Transverse colon (tissue), 4 donors: ENCODE measurements at regions not wholly inside any gene's neighbourhood (a gene's known extent, or its start where the extent isn't known, plus 50 kb on each side); places are given as distances from the start of the nearest gene placed in this dataset.

Experiments used
- DNase-seq: peaks from one replicate; pipeline ENCODE4 v3.0.0-alpha.2; 2019
- H3K27ac ChIP-seq, 4 donors: fragments of 200-600 bp; sonication (generic); 2 replicates each; pipeline ENCODE4 v1.5.1; 2016 to 2018; ENCODE audit warnings: inconsistent platforms in 4 of 4
- H3K27me3 ChIP-seq: fragments of 200-600 bp; sonication (generic); 2 replicates; pipeline ENCODE4 v1.5.1; 2017; ENCODE audit warnings: inconsistent platforms
- H3K36me3 ChIP-seq, 4 donors: fragments of 200-600 bp; sonication (generic); 2 replicates each; pipeline ENCODE4 v1.5.1; 2017 to 2019; ENCODE audit warnings: inconsistent platforms in 4 of 4
- H3K4me1 ChIP-seq, 4 donors: fragments of 200-600 bp; sonication (generic); 2 replicates each; pipeline ENCODE4 v1.5.1; 2017 to 2020; ENCODE audit warnings: inconsistent platforms in 4 of 4
- H3K4me3 ChIP-seq, 4 donors: fragments of 200-600 bp; sonication (generic); 1 replicate in 1 of 4; 2 replicates in 3 of 4; pipeline versions ENCODE4 v1.5.1 to v1.6.1; 2017 to 2019; ENCODE audit warnings: inconsistent platforms in 4 of 4
- H3K9me3 ChIP-seq, 2 donors: fragments of 200-600 bp; sonication (generic); 2 replicates each; pipeline ENCODE4 v1.5.1; 2017 to 2019; ENCODE audit warnings: inconsistent platforms in 2 of 2
- EP300 ChIP-seq: sonication (generic); formaldehyde crosslinking; IDR thresholded peaks from one replicate; pipeline ENCODE4 v1.6.1; 2017; ENCODE audit warnings: antibody characterized with exemption, low read depth
- POLR2A ChIP-seq: fragments of 450-650 bp; IDR thresholded peaks from one replicate; pipeline ENCODE4 v1.6.1; 2016; ENCODE audit warnings: antibody characterized with exemption, mild to moderate bottlenecking, moderate library complexity
- POLR2AphosphoS5 ChIP-seq, 3 donors: sonication (generic); formaldehyde crosslinking; IDR thresholded peaks; one replicate each; pipeline ENCODE4 v1.6.1; 2016; ENCODE audit warnings: antibody characterized with exemption in 3 of 3
- WGBS, 2 donors: methylation state at CpG; one replicate each; pipeline ENCODE4 v1.1.5; 2018; ENCODE audit warnings: low coverage in 1 of 2; 5-methylcytosine and 5-hydroxymethylcytosine counted together
- in situ Hi-C, 4 donors: fragments of 200-750 bp; cut with MboI; loops; one replicate each; pipeline versions ENCODE4 v1.15.0 to v1.15.1; 2017; ENCODE audit warnings: low sequenced_read_pairs in 3 of 4, low pct_ligation_motif_present in 1 of 4, low pct_unique_long_range_greater_than_20kb in 1 of 4
- intact Hi-C: fragments of 100-400 bp; cut with DNase I; formaldehyde crosslinking; loops from one replicate; pipeline ENCODE4 v1.15.1; 2023; ENCODE audit warnings: low total_unique reads
- TF ChIP-seq, protein P1 (sequence below), 5 experiments: fragments of 200-600 bp in 3 of 5; fragments of 450-650 bp in 2 of 5; sonication (generic) in 3 of 5; IDR thresholded peaks; 1 replicate in 2 of 5; 2 replicates in 3 of 5; pipeline ENCODE4 v1.5.1; 2016 to 2017; ENCODE audit warnings: antibody characterized with exemption in 5 of 5, inconsistent platforms in 3 of 5, mild to moderate bottlenecking in 2 of 5, moderate library complexity in 1 of 5

DNA sequence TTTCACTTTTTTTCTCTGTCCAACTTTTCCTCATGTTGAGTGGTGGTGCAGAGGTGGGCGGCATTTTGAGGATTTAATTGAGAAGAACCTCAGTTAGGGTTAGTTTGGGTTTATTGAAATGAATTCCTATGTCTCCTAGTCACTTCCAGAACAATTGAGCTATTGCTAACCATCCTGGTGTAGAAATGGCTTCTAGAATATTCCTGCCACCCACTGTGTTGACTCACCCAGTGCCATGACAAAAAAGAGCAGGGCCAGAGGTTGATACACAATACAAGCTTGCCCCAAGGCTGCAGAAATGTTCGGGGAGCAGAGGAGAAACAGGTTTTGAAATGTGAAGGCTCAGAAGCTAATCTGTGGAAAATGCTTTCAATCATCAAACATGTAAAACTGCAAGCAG is 167.1 kb upstream of the TRIB2 start:
- Histone ChIP-seq H3K4me3 (no peak overlapping the region), H3K36me3 (no peaks in the 10 kb centered on the region), H3K9me3 (no peaks in the 10 kb centered on the region), H3K27ac (no peak overlapping the region), H3K27me3 (no peaks in the 10 kb centered on the region), H3K4me1 (peaks cover 0 to under 1% (median 0%) of the 10 kb centered on the region in 4 donors)
- DNase-seq = no peak
- TF ChIP-seq POLR2A (no peak), POLR2AphosphoS5 (IDR thresholded peaks at IDR 0.05) (no peak)
- TF ChIP-seq, protein P1, sequence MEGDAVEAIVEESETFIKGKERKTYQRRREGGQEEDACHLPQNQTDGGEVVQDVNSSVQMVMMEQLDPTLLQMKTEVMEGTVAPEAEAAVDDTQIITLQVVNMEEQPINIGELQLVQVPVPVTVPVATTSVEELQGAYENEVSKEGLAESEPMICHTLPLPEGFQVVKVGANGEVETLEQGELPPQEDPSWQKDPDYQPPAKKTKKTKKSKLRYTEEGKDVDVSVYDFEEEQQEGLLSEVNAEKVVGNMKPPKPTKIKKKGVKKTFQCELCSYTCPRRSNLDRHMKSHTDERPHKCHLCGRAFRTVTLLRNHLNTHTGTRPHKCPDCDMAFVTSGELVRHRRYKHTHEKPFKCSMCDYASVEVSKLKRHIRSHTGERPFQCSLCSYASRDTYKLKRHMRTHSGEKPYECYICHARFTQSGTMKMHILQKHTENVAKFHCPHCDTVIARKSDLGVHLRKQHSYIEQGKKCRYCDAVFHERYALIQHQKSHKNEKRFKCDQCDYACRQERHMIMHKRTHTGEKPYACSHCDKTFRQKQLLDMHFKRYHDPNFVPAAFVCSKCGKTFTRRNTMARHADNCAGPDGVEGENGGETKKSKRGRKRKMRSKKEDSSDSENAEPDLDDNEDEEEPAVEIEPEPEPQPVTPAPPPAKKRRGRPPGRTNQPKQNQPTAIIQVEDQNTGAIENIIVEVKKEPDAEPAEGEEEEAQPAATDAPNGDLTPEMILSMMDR (IDR thresholded peaks at IDR 0.05) = no peak
- intact Hi-C loops = no loop called here
- 82 to 92% methylated on average over 2 of the region's 2 CpGs for WGBS, 2 donors
- in situ Hi-C loops = no loop called here

DNA sequence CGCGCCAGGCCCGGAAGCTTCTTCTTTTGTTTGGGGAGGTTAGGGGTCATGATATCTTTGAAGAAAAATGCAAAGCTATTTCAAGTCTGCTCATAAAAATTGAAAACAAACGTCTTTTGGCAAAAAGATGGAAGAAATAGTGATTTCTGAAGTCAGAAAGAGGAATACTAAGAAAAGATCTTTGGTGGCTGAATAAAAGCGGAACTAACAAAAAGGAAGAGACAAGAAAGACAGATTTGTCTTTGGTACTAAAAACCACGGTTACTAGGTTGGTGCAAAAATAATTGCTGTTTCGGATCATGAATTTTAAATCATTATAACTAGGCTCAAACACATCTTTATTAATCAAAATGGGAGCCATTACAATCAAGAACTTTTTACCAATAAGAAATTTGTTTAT is 164.6 kb upstream of the TRIB2 start:
- Histone ChIP-seq H3K27ac (no peak overlapping the region), H3K27me3 (no peaks in the 10 kb centered on the region), H3K4me3 (no peak overlapping the region), H3K9me3 (no peaks in the 10 kb centered on the region), H3K36me3 (no peaks in the 10 kb centered on the region), H3K4me1 (peaks cover 0 to 13% (median 5%) of the 10 kb centered on the region in 4 donors)
- 77 to 84% methylated on average over 7 of the region's 7 CpGs for WGBS, 2 donors
- in situ Hi-C loops (no loop called here), intact Hi-C loops (no loop called here)
- TF ChIP-seq POLR2AphosphoS5 (IDR thresholded peaks at IDR 0.05) (no peak), POLR2A (no peak)
- TF ChIP-seq, protein P1 (IDR thresholded peaks at IDR 0.05) = no peak
- no peak for DNase-seq

DNA sequence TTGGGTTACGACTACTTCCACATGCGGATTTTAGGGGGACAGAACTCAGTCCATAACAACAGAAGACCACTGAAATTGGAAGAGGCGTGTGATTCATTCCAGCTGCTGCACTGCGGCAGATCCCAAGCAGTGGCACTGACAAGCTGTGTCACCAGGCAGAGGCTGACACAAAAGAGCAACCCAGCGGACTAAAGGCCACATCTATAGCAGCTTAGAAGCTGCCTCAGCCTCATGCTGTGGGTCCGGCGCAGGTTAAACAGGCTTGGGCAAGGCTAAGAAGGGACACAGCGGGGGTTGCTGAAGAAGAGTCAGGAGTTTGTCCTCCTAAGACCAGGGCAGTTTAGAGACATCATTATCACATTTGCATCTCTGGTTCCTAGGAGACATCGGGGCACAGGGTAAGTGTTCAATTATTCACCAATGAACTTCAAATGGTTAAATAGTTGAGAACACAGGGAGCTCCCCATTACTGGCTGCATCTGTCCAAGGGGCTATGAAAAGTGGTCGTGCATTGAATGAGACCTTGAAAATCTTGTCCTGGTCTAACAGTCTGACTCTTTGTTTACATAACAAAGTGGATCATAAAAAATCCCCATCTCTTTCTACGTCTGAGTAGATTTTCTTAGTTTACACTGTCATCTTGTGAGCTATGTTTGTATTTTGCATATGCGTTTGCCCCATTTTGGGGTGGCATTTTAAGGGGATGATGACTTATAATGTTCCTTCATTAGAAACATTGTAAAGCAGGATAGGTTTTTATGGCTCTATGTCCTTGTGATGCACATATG is 162.3 kb upstream of the TRIB2 start:
- intact Hi-C loops (no loop called here), in situ Hi-C loops (no loop called here)
- H3K27ac ChIP-seq = peak overlapping the region in 2 of 4 donors; percentile 31 to 45
- no peaks in the 10 kb centered on the region for H3K27me3 ChIP-seq
- DNase-seq = no peak
- TF ChIP-seq EP300 = no peak
- no peak for TF ChIP-seq POLR2AphosphoS5 (IDR thresholded peaks at IDR 0.05)
- TF ChIP-seq, protein P1 (IDR thresholded peaks at IDR 0.05) = no peak
- no peak for TF ChIP-seq POLR2A
- H3K4me1 ChIP-seq = peaks cover 0 to 13% (median 5%) of the 10 kb centered on the region in 4 donors
- no peaks in the 10 kb centered on the region for H3K36me3 ChIP-seq
- H3K4me3 ChIP-seq = no peak overlapping the region
- 70 to 75% methylated on average over 3 to 12 of the region's 12 CpGs for WGBS, 2 donors
- no peaks in the 10 kb centered on the region for H3K9me3 ChIP-seq

DNA sequence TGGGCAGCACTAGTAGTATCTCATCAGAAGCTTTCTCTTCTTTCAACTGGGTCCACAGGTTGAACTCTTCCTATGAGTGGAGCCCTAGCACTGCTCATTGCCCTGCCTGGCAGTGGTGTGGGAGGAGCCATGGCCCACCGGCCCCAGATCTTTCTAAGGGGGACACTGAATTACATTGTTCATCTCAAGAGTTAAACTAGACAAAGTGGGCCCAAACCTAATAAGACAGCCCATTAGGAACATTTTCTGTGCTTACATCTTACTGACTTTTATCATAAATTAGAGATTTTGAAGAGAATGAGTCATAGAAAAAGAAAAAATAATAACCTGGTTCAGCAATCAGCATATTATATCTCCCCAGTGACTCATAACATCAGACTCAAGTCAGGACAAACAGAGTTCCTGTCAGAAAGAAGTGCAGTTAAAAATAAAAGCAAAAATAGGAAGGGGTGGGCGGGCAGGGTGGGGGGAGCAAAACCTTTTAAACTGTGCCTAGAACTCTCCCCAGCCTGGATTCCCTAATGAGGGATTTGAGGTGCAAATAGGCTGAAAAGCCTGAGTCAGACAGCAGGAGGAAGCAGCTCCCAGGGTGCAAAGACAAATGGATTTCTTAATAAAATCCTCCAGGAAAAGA is 161.6 kb upstream of the TRIB2 start:
- 43 to 60% methylated on average over 1 to 2 of the region's 2 CpGs for WGBS, 2 donors
- no peaks in the 10 kb centered on the region for H3K27me3 ChIP-seq
- intact Hi-C loops (no loop called here), in situ Hi-C loops (no loop called here)
- peaks cover 0 to 13% (median 5%) of the 10 kb centered on the region in 4 donors for H3K4me1 ChIP-seq
- H3K36me3 ChIP-seq = no peaks in the 10 kb centered on the region
- DNase-seq = no peak
- H3K27ac ChIP-seq = peak overlapping the region in 2 of 4 donors; percentile 31 to 45
- TF ChIP-seq, protein P1 (IDR thresholded peaks at IDR 0.05) = no peak
- no peak for TF ChIP-seq POLR2A
- no peak for TF ChIP-seq EP300
- no peak for TF ChIP-seq POLR2AphosphoS5 (IDR thresholded peaks at IDR 0.05)
- H3K9me3 ChIP-seq = no peaks in the 10 kb centered on the region
- H3K4me3 ChIP-seq = no peak overlapping the region
